ENCODE measurements at regions not wholly inside any gene's neighbourhood (a gene's known extent, or its start where the extent isn't known, plus 50 kb on each side); places are given as distances from the start of the nearest gene placed in this dataset.

GRCh38 chr3:69547461-69547880, 161.6 kb upstream of the FRMD4B start:
- TF ChIP-seq CTCF (IDR thresholded peaks at IDR 0.05), result no peak
- TF ChIP-seq EZH2 (IDR thresholded peaks at IDR 0.05), result no peak

All from neural progenitor cell (in vitro differentiated cells).